Suprapubic skin (tissue), 3 donors: ENCODE measurements at regions not wholly inside any gene's neighbourhood (a gene's known extent, or its start where the extent isn't known, plus 50 kb on each side); places are given as distances from the start of the nearest gene placed in this dataset.

Source experiments
- EP300 ChIP-seq: sonication (generic); formaldehyde crosslinking; IDR thresholded peaks from one replicate; pipeline ENCODE4 v1.6.1; 2017; ENCODE audit warnings: antibody characterized with exemption
- POLR2A ChIP-seq, 2 donors: fragments of 450-650 bp; IDR thresholded peaks; one replicate each; pipeline ENCODE4 v1.6.1; 2017; ENCODE audit warnings: antibody characterized with exemption in 2 of 2, mild to moderate bottlenecking in 2 of 2, moderate library complexity in 2 of 2
- TF ChIP-seq, protein P1 (sequence below), 2 donors: fragments of 200-600 bp in 1 of 2; fragments of 450-650 bp in 1 of 2; sonication (generic) in 1 of 2; IDR thresholded peaks; one replicate each; pipeline ENCODE4 v1.5.1; 2016 to 2019; ENCODE audit warnings: antibody characterized with exemption in 2 of 2, mild to moderate bottlenecking in 1 of 2, moderate library complexity in 1 of 2

DNA sequence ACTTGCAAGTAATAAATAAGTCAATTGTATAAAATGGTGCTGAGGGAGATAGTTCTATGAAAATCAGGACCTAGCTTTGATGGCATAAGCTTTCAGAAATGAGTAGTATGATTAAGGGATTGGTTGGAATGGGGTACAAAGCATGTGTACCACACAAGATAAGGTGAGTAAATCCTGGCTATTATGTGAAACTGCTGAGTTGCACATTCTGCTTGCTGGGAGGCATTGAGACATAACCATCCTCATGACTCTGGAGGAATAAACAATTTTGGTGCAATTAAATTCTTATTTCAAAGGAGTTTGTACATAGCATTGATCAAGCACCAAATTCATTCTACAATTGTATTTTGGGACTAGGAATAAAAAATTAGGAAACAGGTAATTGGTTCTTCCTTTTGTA lies 755.2 kb upstream of the ACO1 start:
- TF ChIP-seq, protein P1, sequence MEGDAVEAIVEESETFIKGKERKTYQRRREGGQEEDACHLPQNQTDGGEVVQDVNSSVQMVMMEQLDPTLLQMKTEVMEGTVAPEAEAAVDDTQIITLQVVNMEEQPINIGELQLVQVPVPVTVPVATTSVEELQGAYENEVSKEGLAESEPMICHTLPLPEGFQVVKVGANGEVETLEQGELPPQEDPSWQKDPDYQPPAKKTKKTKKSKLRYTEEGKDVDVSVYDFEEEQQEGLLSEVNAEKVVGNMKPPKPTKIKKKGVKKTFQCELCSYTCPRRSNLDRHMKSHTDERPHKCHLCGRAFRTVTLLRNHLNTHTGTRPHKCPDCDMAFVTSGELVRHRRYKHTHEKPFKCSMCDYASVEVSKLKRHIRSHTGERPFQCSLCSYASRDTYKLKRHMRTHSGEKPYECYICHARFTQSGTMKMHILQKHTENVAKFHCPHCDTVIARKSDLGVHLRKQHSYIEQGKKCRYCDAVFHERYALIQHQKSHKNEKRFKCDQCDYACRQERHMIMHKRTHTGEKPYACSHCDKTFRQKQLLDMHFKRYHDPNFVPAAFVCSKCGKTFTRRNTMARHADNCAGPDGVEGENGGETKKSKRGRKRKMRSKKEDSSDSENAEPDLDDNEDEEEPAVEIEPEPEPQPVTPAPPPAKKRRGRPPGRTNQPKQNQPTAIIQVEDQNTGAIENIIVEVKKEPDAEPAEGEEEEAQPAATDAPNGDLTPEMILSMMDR (IDR thresholded peaks at IDR 0.05) = no peak
- TF ChIP-seq POLR2A (IDR thresholded peaks at IDR 0.05) (no peak), EP300 (no peak)
